Kidney (tissue), 13 donors: ENCODE measurements at regions not wholly inside any gene's neighbourhood (a gene's known extent, or its start where the extent isn't known, plus 50 kb on each side); places are given as distances from the start of the nearest gene placed in this dataset.

ENCODE experiments used
- DNase-seq, 5 donors: peaks; one replicate each; pipeline ENCODE4 v3.0.0-alpha.2; 2013 to 2020
- FAIRE-seq: peaks from 2 replicates; lab custom pipeline; 2012; peaks lifted over from hg19 to GRCh38; lab: Jason Lieb, UNC
- H3K27ac ChIP-seq, 2 donors: one replicate each; pipeline ENCODE4 v1.7.0; 2013; ENCODE audit warnings: low read depth in 2 of 2, low read length in 2 of 2, inconsistent platforms in 1 of 2
- H3K27me3 ChIP-seq: one replicate; pipeline ENCODE4 v1.7.1; 2013; ENCODE audit warnings: low read length, inconsistent platforms; ENCODE audit not compliant: control insufficient read depth, insufficient read depth
- H3K36me3 ChIP-seq, 3 donors: one replicate each; pipeline versions ENCODE4 v1.7.0 to v1.7.1; 2013; ENCODE audit warnings: low read length in 3 of 3, control low read depth in 1 of 3, inconsistent platforms in 1 of 3; ENCODE audit not compliant: insufficient read depth in 3 of 3, control insufficient read depth in 2 of 3
- H3K4me1 ChIP-seq, 3 donors: one replicate each; pipeline versions ENCODE4 v1.7.0 to v1.7.1; 2013; ENCODE audit warnings: low read length in 3 of 3, inconsistent platforms in 1 of 3, low read depth in 1 of 3; ENCODE audit not compliant: control insufficient read depth in 2 of 3, insufficient read depth in 2 of 3
- H3K4me3 ChIP-seq, 3 donors: one replicate each; pipeline versions ENCODE4 v1.7.0 to v1.8.1; 2013; ENCODE audit warnings: low read length in 3 of 3, control low read depth in 1 of 3, inconsistent platforms in 1 of 3
- H3K9ac ChIP-seq, 3 donors: one replicate each; pipeline versions ENCODE4 v1.7.0 to v1.7.1; 2013; ENCODE audit warnings: low read length in 3 of 3, control low read depth in 1 of 3, inconsistent platforms in 1 of 3
- H3K9me3 ChIP-seq, 3 donors: one replicate each; pipeline versions ENCODE4 v1.7.0 to v1.7.1; 2013; ENCODE audit warnings: low read length in 3 of 3, control low read depth in 1 of 3, inconsistent platforms in 1 of 3; ENCODE audit not compliant: control insufficient read depth in 2 of 3, insufficient read depth in 1 of 3
- CTCF ChIP-seq: IDR thresholded peaks from 3 replicates; pipeline ENCODE4 v1.5.1; 2012; ENCODE audit warnings: mild to moderate bottlenecking, moderate library complexity, borderline replicate concordance; ENCODE audit not compliant: insufficient read depth; ENCODE audit errors: extremely low read depth
- intact Hi-C: fragments of 100-400 bp; cut with DNase I; formaldehyde crosslinking; loops from one replicate; pipeline ENCODE4 v1.11.1; 2022
- donor health status: control.
- donor health status: control.
- donor health status: control.
- donor health status: control.
- donor health status: control.
- donor health status: DM: yes; HTN: yes; CAD: no.
- donor health status: Normal renal cell carcinoma (clear cell type).

- H3K36me3 ChIP-seq: no peaks in the 10 kb centered on the region
- DNase-seq (no peak), FAIRE-seq (no peak)
- intact Hi-C loops: no loop called here
- no peak overlapping the region for H3K9ac ChIP-seq
- H3K4me3 ChIP-seq: no peak overlapping the region
- no peaks in the 10 kb centered on the region for H3K27me3 ChIP-seq
- no peak overlapping the region for H3K27ac ChIP-seq
- no peaks in the 10 kb centered on the region for H3K4me1 ChIP-seq
- H3K9me3 ChIP-seq: no peaks in the 10 kb centered on the region
- TF ChIP-seq CTCF: no peak
Observed at GRCh38 chr3:106589311-106589942, 720.6 kb upstream of the CBLB start.

GRCh38 chr3:106590216-106590615 is 721.4 kb upstream of the CBLB start:
- FAIRE-seq: no peak
- TF ChIP-seq CTCF: no peak
- Histone ChIP-seq H3K4me3 (no peak overlapping the region), H3K27ac (no peak overlapping the region), H3K36me3 (no peaks in the 10 kb centered on the region), H3K4me1 (no peaks in the 10 kb centered on the region), H3K9me3 (no peaks in the 10 kb centered on the region), H3K27me3 (no peaks in the 10 kb centered on the region), H3K9ac (no peak overlapping the region)
- DNase-seq: no peak
- intact Hi-C loops: no loop called here

GRCh38 chr3:106593381-106593780 is 724.6 kb upstream of the CBLB start:
- no peaks in the 10 kb centered on the region for H3K4me1 ChIP-seq
- TF ChIP-seq CTCF: no peak
- H3K9ac ChIP-seq: no peak overlapping the region
- H3K4me3 ChIP-seq: no peak overlapping the region
- no peaks in the 10 kb centered on the region for H3K27me3 ChIP-seq
- intact Hi-C loops: no loop called here
- H3K36me3 ChIP-seq: no peaks in the 10 kb centered on the region
- no peak overlapping the region for H3K27ac ChIP-seq
- DNase-seq (no peak), FAIRE-seq (no peak)
- no peaks in the 10 kb centered on the region for H3K9me3 ChIP-seq
